SK-N-SH treated with all-trans-retinoic acid at 6 μM for 48 hours (cell line): ENCODE measurements at regions not wholly inside any gene's neighbourhood (a gene's known extent, or its start where the extent isn't known, plus 50 kb on each side); places are given as distances from the start of the nearest gene placed in this dataset.

Experiments
- ATAC-seq: fragments of 200-7000 bp; cut with Tn5 transposase; 3 replicates; pipeline ENCODE4 v1.9.1; 2020; ENCODE audit warnings: mild to moderate bottlenecking, moderate library complexity
- ARNTL ChIP-seq: fragments of 450-650 bp; formaldehyde crosslinking; IDR thresholded peaks from 2 replicates; pipeline ENCODE4 v1.5.0; 2020; ENCODE audit warnings: low read depth, mild to moderate bottlenecking, moderate library complexity, borderline replicate concordance
- BACH2 ChIP-seq: fragments of 250-450 bp; sonication (Bioruptor Pico); IDR thresholded peaks from 2 replicates; pipeline ENCODE4 v1.9.0; 2021; ENCODE audit warnings: mild to moderate bottlenecking, borderline replicate concordance
- CSDC2 ChIP-seq: fragments of 250-450 bp; sonication (Bioruptor Pico); IDR thresholded peaks from 2 replicates; pipeline ENCODE4 v1.5.0; 2020; ENCODE audit warnings: mild to moderate bottlenecking, moderate library complexity
- ESRRG ChIP-seq: fragments of 250-450 bp; sonication (Bioruptor Pico); IDR thresholded peaks from 2 replicates; pipeline ENCODE4 v1.6.1; 2021; ENCODE audit warnings: mild to moderate bottlenecking
- GLIS3 ChIP-seq: fragments of 250-450 bp; sonication (Bioruptor Pico); IDR thresholded peaks from 2 replicates; pipeline ENCODE4 v1.5.0; 2020; ENCODE audit warnings: mild to moderate bottlenecking, moderate library complexity
- ISL1 ChIP-seq: fragments of 250-450 bp; sonication (Bioruptor Pico); IDR thresholded peaks from 2 replicates; pipeline ENCODE4 v2.1.2; 2022; ENCODE audit warnings: mild to moderate bottlenecking, moderate library complexity
- OSR1 ChIP-seq: fragments of 250-450 bp; sonication (Bioruptor Pico); IDR thresholded peaks from 2 replicates; pipeline ENCODE4 v1.8.0; 2022; ENCODE audit warnings: moderate library complexity, mild to moderate bottlenecking, inconsistent platforms
- PPARA ChIP-seq: fragments of 250-450 bp; sonication (Bioruptor Pico); IDR thresholded peaks from 2 replicates; pipeline ENCODE4 v1.5.0; 2020; ENCODE audit warnings: mild to moderate bottlenecking, borderline replicate concordance
- RARB ChIP-seq: fragments of 250-450 bp; sonication (Bioruptor Pico); IDR thresholded peaks from 2 replicates; pipeline ENCODE4 v1.8.0; 2021; ENCODE audit warnings: mild to moderate bottlenecking, moderate library complexity
- SNAI2 ChIP-seq: fragments of 250-450 bp; sonication (Bioruptor Pico); IDR thresholded peaks from 2 replicates; pipeline ENCODE4 v1.5.0; 2020; ENCODE audit warnings: mild to moderate bottlenecking, moderate library complexity
- TCF4 ChIP-seq: fragments of 250-450 bp; sonication (Bioruptor Pico); IDR thresholded peaks from 2 replicates; pipeline ENCODE4 v1.8.0; 2021; ENCODE audit warnings: mild to moderate bottlenecking, moderate library complexity, borderline replicate concordance
- TOX ChIP-seq: fragments of 250-450 bp; sonication (Bioruptor Pico); IDR thresholded peaks from 2 replicates; pipeline ENCODE4 v1.8.0; 2021; ENCODE audit warnings: mild to moderate bottlenecking, moderate library complexity, borderline replicate concordance
- ZC3H10 ChIP-seq: fragments of 250-450 bp; sonication (Bioruptor Pico); IDR thresholded peaks from 2 replicates; pipeline ENCODE4 v1.5.1; 2021; ENCODE audit warnings: mild to moderate bottlenecking, moderate library complexity
- ZFP3 ChIP-seq: fragments of 250-450 bp; sonication (Bioruptor Pico); IDR thresholded peaks from 2 replicates; pipeline ENCODE4 v1.5.0; 2020; ENCODE audit warnings: mild to moderate bottlenecking, moderate library complexity
- ZFP30 ChIP-seq: fragments of 450-650 bp; formaldehyde crosslinking; IDR thresholded peaks from 2 replicates; pipeline ENCODE4 v1.5.0; 2022; ENCODE audit warnings: mild to moderate bottlenecking, moderate library complexity
- ZNF565 ChIP-seq: fragments of 450-650 bp; formaldehyde crosslinking; conservative IDR thresholded peaks from 2 replicates; pipeline ENCODE4 v1.5.0; 2020; ENCODE audit warnings: low read depth, mild to moderate bottlenecking, moderate library complexity
- ZNF8 ChIP-seq: fragments of 450-650 bp; formaldehyde crosslinking; IDR thresholded peaks from 2 replicates; pipeline ENCODE4 v1.5.0; 2020; ENCODE audit warnings: mild to moderate bottlenecking, moderate library complexity
- TF ChIP-seq, protein P1 (sequence below): fragments of 250-450 bp; sonication (Bioruptor Pico); IDR thresholded peaks from 2 replicates; pipeline ENCODE4 v1.8.0; 2021; ENCODE audit warnings: low read depth, mild to moderate bottlenecking, moderate library complexity, borderline replicate concordance
- TF ChIP-seq, protein P2 (sequence below): fragments of 250-450 bp; sonication (Bioruptor Pico); IDR thresholded peaks from 2 replicates; pipeline ENCODE4 v1.5.1; 2020; ENCODE audit warnings: low read depth, mild to moderate bottlenecking, moderate library complexity
- TF ChIP-seq, protein P3 (sequence below): fragments of 250-450 bp; sonication (Bioruptor Pico); IDR thresholded peaks from 2 replicates; pipeline ENCODE4 v1.8.0; 2020; ENCODE audit warnings: mild to moderate bottlenecking, moderate library complexity, borderline replicate concordance
- TF ChIP-seq, protein P4 (sequence below): fragments of 250-450 bp; sonication (Bioruptor Pico); IDR thresholded peaks from 2 replicates; pipeline ENCODE4 v1.5.1; 2021; ENCODE audit warnings: mild to moderate bottlenecking, moderate library complexity

DNA sequence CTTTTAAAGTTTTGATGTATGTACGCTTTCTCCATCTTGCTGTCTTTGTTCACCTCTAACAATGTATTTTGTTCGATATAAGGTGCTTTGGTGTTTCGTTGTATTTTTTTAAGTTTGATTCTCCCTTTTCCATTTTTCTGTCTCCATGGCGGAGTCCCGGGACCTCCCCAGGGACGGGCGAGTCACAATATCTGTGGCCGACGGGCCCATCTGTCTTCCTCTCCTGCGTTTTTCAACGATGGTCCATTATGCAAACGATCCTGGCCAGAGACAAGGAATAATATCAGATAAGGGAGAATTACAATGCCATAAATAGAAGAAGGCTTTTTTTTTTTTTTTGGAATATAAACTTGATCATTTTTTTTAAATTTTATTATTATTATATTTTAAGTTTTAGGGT lies 112.3 kb upstream of the SHOX start:
- no peak for ATAC-seq
- TF ChIP-seq, protein P1, sequence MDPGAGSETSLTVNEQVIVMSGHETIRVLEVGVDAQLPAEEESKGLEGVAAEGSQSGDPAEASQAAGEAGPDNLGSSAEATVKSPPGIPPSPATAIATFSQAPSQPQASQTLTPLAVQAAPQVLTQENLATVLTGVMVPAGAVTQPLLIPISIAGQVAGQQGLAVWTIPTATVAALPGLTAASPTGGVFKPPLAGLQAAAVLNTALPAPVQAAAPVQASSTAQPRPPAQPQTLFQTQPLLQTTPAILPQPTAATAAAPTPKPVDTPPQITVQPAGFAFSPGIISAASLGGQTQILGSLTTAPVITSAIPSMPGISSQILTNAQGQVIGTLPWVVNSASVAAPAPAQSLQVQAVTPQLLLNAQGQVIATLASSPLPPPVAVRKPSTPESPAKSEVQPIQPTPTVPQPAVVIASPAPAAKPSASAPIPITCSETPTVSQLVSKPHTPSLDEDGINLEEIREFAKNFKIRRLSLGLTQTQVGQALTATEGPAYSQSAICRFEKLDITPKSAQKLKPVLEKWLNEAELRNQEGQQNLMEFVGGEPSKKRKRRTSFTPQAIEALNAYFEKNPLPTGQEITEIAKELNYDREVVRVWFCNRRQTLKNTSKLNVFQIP, result no peak
- TF ChIP-seq TCF4 (CRISPR knock-in tag), result no peak
- no peak for TF ChIP-seq BACH2 (CRISPR knock-in tag)
- TF ChIP-seq PPARA (CRISPR knock-in tag), result no peak
- TF ChIP-seq ZC3H10 (CRISPR knock-in tag), result no peak
- TF ChIP-seq SNAI2 (CRISPR knock-in tag), result no peak
- TF ChIP-seq OSR1 (CRISPR knock-in tag), result no peak
- TF ChIP-seq, protein P2, sequence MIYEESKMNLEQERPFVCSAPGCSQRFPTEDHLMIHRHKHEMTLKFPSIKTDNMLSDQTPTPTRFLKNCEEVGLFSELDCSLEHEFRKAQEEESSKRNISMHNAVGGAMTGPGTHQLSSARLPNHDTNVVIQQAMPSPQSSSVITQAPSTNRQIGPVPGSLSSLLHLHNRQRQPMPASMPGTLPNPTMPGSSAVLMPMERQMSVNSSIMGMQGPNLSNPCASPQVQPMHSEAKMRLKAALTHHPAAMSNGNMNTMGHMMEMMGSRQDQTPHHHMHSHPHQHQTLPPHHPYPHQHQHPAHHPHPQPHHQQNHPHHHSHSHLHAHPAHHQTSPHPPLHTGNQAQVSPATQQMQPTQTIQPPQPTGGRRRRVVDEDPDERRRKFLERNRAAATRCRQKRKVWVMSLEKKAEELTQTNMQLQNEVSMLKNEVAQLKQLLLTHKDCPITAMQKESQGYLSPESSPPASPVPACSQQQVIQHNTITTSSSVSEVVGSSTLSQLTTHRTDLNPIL (CRISPR knock-in tag), result no peak
- no peak for TF ChIP-seq ESRRG (CRISPR knock-in tag)
- TF ChIP-seq ARNTL (CRISPR knock-in tag), result no peak
- no peak for TF ChIP-seq RARB (CRISPR knock-in tag)
- no peak for TF ChIP-seq ISL1 (CRISPR knock-in tag)
- TF ChIP-seq, protein P3, sequence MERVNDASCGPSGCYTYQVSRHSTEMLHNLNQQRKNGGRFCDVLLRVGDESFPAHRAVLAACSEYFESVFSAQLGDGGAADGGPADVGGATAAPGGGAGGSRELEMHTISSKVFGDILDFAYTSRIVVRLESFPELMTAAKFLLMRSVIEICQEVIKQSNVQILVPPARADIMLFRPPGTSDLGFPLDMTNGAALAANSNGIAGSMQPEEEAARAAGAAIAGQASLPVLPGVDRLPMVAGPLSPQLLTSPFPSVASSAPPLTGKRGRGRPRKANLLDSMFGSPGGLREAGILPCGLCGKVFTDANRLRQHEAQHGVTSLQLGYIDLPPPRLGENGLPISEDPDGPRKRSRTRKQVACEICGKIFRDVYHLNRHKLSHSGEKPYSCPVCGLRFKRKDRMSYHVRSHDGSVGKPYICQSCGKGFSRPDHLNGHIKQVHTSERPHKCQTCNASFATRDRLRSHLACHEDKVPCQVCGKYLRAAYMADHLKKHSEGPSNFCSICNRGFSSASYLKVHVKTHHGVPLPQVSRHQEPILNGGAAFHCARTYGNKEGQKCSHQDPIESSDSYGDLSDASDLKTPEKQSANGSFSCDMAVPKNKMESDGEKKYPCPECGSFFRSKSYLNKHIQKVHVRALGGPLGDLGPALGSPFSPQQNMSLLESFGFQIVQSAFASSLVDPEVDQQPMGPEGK, result no peak
- no peak for TF ChIP-seq TOX (CRISPR knock-in tag)
- no peak for TF ChIP-seq ZFP3 (CRISPR knock-in tag)
- TF ChIP-seq GLIS3, result no peak
- TF ChIP-seq, all 23 proteins: peak for 0

DNA sequence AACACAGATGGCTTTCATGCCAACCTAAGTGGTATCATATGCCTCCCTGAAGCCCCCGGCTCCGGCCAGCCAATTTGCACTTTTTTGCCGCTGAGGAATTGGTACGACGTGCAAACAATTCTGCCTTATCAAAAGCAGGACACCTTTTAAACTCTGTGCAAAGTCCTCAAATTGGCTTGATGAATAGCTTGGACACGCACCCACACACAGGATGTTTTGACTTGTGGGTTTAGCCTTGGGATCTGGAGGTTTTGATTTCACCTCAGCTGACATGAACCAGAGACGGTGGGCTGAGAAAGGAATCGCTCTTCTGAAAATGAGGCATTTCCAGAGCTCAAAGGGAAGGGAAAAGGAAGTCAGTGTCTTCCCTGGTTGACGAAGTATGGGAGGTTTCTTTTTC lies 110.8 kb upstream of the SHOX start:
- no peak for ATAC-seq
- TF ChIP-seq PPARA (CRISPR knock-in tag), result no peak
- TF ChIP-seq TOX (CRISPR knock-in tag), result no peak
- TF ChIP-seq, protein P3, result no peak
- no peak for TF ChIP-seq ZFP30 (CRISPR knock-in tag)

DNA sequence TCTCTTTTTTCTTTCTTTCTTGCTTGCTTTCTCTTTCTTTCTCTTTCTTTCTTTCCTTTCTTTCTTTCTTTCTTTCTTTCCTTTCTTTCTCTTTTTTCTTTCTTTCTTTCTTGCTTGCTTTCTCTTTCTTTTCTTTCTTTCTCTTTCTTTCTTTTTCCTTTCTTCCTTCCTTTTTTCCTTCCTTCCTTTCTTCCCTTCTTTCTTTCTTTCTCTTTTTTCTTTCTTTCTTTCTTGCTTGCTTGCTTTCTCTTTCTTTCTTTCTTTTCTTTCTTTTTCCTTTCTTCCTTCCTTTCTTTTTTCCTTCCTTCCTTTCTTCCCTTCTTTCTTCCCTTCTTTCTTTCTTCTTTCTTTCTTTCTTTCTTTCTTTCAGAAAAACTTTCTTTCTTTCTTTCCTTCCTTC lies 108.1 kb upstream of the SHOX start:
- TF ChIP-seq, protein P4, sequence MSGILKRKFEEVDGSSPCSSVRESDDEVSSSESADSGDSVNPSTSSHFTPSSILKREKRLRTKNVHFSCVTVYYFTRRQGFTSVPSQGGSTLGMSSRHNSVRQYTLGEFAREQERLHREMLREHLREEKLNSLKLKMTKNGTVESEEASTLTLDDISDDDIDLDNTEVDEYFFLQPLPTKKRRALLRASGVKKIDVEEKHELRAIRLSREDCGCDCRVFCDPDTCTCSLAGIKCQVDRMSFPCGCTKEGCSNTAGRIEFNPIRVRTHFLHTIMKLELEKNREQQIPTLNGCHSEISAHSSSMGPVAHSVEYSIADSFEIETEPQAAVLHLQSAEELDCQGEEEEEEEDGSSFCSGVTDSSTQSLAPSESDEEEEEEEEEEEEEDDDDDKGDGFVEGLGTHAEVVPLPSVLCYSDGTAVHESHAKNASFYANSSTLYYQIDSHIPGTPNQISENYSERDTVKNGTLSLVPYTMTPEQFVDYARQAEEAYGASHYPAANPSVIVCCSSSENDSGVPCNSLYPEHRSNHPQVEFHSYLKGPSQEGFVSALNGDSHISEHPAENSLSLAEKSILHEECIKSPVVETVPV (CRISPR knock-in tag), result no peak
- TF ChIP-seq ZNF8 (CRISPR knock-in tag), result no peak
- no peak for TF ChIP-seq CSDC2
- TF ChIP-seq, all 23 proteins: peak for 0
- no peak for ATAC-seq

DNA sequence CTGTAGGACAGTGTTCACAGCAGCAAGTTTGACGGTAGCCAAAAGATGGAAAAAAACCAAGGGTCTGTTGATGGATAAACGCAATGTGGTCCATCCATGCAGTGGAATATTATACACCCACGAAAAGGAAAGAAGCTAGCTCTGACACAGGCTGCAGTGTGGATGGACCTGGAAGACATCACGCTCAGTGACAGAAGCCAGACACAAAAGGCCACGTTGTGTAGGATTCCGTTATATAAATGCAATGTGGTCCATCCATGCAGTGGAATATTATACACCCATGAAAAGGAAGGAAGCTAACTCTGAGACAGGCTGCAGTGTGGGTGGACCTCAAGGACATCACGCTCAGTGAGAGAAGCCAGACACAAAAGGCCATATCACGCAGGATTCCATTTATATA lies 105.5 kb upstream of the SHOX start:
- TF ChIP-seq ARNTL (CRISPR knock-in tag), result no peak
- TF ChIP-seq, protein P3, result no peak
- TF ChIP-seq ZFP3 (CRISPR knock-in tag), result no peak
- no peak for TF ChIP-seq SNAI2 (CRISPR knock-in tag)
- no peak for TF ChIP-seq PPARA (CRISPR knock-in tag)
- no peak for TF ChIP-seq ZNF565 (CRISPR knock-in tag)
- no peak for TF ChIP-seq ZFP30 (CRISPR knock-in tag)
- TF ChIP-seq, protein P1, result no peak
- TF ChIP-seq BACH2 (CRISPR knock-in tag), result no peak
- no peak for TF ChIP-seq TOX (CRISPR knock-in tag)
- TF ChIP-seq RARB (CRISPR knock-in tag), result no peak
- TF ChIP-seq TCF4 (CRISPR knock-in tag), result no peak
- no peak for ATAC-seq
